ENCODE measurements at regions not wholly inside any gene's neighbourhood (a gene's known extent, or its start where the extent isn't known, plus 50 kb on each side); places are given as distances from the start of the nearest gene placed in this dataset.
"Not testable (repeated sequence)": the region's sequence is repeated elsewhere in the genome, so short reads cannot be mapped to it uniquely, and the experiment has no call there.

DNA sequence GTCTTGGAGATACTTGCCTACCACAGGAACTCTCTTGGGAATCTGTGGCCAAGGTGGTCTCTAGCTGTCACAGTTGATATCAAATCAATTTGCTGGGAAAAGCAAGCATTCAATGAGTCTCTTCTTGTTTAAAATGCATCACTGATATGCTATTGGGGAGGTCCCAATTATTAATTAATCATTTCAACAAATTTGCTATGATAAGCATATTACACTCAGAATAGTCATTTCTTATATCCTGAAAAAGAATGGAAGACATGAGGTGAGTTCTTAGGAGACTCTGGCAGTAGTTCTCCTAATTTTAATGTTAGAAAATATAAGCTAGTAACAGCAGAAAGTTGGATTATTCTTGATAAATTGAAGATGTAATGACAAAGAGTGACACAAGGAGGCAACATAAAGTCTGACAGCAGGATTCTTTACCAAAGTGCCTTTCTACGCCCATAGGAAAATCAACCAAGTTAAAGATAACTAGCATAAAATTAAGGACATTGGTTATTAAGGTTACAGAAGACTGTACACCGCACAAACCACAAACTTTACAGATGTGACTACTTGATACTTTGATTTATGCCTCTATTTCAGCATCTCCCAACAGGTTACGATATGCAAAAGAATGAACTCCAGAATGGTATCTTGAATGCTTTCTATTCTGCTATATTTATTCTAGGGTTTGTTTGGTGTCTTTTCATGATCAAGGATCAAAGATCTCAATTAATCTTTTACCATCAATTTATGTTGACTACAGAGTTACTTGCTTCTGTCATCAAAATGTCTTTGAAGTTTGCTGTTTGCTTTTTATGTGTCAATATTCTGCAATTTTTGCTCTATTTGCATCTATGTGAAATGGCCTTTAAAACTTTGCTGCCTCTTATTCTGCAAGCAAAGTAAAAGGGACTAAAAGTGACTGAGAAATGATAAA lies 349.6 kb upstream of the CLEC14A start:
- CTCF ChIA-PET, result no interaction called here
- intact Hi-C loops (cut with micrococcal nuclease; ENCODE audit: unreplicated experiment) (no loop called here), in situ Hi-C loops (cut with HindIII; ENCODE audit: low pct_unique_long_range_greater_than_20kb, low sequenced_read_pairs) (no loop called here)
- no peaks in the 10 kb centered on the region for H3K36me3 ChIP-seq (ENCODE audit: control insufficient read depth, insufficient read depth, low read length)
- H3K27me3 ChIP-seq (ENCODE audit: control insufficient read depth, insufficient read depth, low read length), result no peaks in the 10 kb centered on the region
- no peak overlapping the region for H3K4me3 ChIP-seq (ENCODE audit: low read depth in 2 of 2, low read length in 2 of 2)
- ATAC-seq, result no peak
- no peaks in the 10 kb centered on the region for H3K4me1 ChIP-seq (ENCODE audit: control insufficient read depth, insufficient read depth, low read length)
- POLR2A ChIA-PET, result no interaction called here
- TF ChIP-seq POLR2AphosphoS5 (IDR thresholded peaks at IDR 0.05; ENCODE audit: low read depth, low read length), result no peak
- TF ChIP-seq, protein P1, sequence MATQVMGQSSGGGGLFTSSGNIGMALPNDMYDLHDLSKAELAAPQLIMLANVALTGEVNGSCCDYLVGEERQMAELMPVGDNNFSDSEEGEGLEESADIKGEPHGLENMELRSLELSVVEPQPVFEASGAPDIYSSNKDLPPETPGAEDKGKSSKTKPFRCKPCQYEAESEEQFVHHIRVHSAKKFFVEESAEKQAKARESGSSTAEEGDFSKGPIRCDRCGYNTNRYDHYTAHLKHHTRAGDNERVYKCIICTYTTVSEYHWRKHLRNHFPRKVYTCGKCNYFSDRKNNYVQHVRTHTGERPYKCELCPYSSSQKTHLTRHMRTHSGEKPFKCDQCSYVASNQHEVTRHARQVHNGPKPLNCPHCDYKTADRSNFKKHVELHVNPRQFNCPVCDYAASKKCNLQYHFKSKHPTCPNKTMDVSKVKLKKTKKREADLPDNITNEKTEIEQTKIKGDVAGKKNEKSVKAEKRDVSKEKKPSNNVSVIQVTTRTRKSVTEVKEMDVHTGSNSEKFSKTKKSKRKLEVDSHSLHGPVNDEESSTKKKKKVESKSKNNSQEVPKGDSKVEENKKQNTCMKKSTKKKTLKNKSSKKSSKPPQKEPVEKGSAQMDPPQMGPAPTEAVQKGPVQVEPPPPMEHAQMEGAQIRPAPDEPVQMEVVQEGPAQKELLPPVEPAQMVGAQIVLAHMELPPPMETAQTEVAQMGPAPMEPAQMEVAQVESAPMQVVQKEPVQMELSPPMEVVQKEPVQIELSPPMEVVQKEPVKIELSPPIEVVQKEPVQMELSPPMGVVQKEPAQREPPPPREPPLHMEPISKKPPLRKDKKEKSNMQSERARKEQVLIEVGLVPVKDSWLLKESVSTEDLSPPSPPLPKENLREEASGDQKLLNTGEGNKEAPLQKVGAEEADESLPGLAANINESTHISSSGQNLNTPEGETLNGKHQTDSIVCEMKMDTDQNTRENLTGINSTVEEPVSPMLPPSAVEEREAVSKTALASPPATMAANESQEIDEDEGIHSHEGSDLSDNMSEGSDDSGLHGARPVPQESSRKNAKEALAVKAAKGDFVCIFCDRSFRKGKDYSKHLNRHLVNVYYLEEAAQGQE (IDR thresholded peaks at IDR 0.05; ENCODE audit: insufficient read depth in 1 of 2, low read depth in 2 of 2, low read length in 1 of 2), result no peak
- TF ChIP-seq SIN3A (IDR thresholded peaks at IDR 0.05; ENCODE audit: borderline replicate concordance, insufficient read depth, low read depth, low read length), result no peak
- TF ChIP-seq, protein P2, sequence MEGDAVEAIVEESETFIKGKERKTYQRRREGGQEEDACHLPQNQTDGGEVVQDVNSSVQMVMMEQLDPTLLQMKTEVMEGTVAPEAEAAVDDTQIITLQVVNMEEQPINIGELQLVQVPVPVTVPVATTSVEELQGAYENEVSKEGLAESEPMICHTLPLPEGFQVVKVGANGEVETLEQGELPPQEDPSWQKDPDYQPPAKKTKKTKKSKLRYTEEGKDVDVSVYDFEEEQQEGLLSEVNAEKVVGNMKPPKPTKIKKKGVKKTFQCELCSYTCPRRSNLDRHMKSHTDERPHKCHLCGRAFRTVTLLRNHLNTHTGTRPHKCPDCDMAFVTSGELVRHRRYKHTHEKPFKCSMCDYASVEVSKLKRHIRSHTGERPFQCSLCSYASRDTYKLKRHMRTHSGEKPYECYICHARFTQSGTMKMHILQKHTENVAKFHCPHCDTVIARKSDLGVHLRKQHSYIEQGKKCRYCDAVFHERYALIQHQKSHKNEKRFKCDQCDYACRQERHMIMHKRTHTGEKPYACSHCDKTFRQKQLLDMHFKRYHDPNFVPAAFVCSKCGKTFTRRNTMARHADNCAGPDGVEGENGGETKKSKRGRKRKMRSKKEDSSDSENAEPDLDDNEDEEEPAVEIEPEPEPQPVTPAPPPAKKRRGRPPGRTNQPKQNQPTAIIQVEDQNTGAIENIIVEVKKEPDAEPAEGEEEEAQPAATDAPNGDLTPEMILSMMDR (IDR thresholded peaks at IDR 0.05), result no peak
- TF ChIP-seq TCF7L2 (IDR thresholded peaks at IDR 0.05; ENCODE audit: low read depth, low read length), result no peak
- no peak for DNase-seq (ENCODE audit: low read depth, low spot score)
- no TSS peak for BruUV-seq (replicated peaks)
- no peaks in the 10 kb centered on the region for H3K9me3 ChIP-seq (ENCODE audit: control insufficient read depth, insufficient read depth, low read depth, low read length)
- no peak overlapping the region for H3K27ac ChIP-seq (ENCODE audit: low read length)

DNA sequence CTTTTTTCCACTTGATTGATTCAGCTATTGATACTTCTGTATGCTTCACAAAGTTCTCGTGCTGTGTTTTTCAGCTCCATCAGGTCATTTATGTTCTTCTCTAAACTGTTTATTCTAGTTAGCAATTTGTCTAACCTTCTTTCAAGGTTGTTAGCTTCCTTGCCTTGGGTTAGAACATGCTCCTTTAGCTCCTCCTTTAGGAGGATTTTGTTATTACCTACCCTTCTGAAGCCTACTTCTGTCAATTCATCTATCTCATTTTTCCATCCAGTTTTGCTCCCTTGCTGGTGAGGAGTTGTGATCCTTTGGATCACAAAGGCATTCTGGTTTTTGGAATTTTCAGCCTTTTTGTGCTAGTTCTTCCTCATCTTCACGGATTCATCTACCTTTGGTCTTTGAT lies 344.7 kb upstream of the CLEC14A start:
- ATAC-seq; POLR2A ChIA-PET; H3K4me1 ChIP-seq (ENCODE audit: control insufficient read depth, insufficient read depth, low read length); DNase-seq (ENCODE audit: low read depth, low spot score); H3K4me3 ChIP-seq (ENCODE audit: low read depth in 2 of 2, low read length in 2 of 2); H3K9me3 ChIP-seq (ENCODE audit: control insufficient read depth, insufficient read depth, low read depth, low read length); H3K27ac ChIP-seq (ENCODE audit: low read length); intact Hi-C loops (cut with micrococcal nuclease; ENCODE audit: unreplicated experiment); in situ Hi-C loops (cut with HindIII; ENCODE audit: low pct_unique_long_range_greater_than_20kb, low sequenced_read_pairs); BruUV-seq (replicated peaks); CTCF ChIA-PET; H3K27me3 ChIP-seq (ENCODE audit: control insufficient read depth, insufficient read depth, low read length); H3K36me3 ChIP-seq (ENCODE audit: control insufficient read depth, insufficient read depth, low read length): not testable (repeated sequence)

DNA sequence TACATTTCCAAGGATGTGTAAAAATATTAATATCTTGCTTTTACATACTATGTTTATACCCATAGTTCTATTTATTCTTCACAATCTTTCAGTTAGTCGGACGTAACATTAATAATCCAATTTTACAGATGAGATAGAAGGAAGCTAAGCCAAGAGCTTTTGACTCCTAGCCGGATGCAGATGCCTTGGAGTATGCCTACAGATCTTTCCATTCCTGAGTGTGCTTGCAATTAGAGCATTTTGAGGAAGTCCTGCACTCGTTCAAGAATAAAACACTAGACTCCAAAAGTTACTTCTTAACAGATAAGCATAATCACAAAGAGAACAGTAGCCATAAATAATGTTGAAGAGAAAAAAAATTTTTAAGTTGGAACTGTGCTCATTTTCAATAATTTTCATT lies 337.6 kb upstream of the CLEC14A start:
- H3K27ac ChIP-seq (ENCODE audit: low read length), result no peak overlapping the region
- H3K27me3 ChIP-seq (ENCODE audit: control insufficient read depth, insufficient read depth, low read length), result no peaks in the 10 kb centered on the region
- no peaks in the 10 kb centered on the region for H3K36me3 ChIP-seq (ENCODE audit: control insufficient read depth, insufficient read depth, low read length)
- no peaks in the 10 kb centered on the region for H3K4me1 ChIP-seq (ENCODE audit: control insufficient read depth, insufficient read depth, low read length)
- TF ChIP-seq, protein P1 (IDR thresholded peaks at IDR 0.05; ENCODE audit: insufficient read depth in 1 of 2, low read depth in 2 of 2, low read length in 1 of 2), result no peak
- TF ChIP-seq SIN3A (IDR thresholded peaks at IDR 0.05; ENCODE audit: borderline replicate concordance, insufficient read depth, low read depth, low read length) (no peak), TCF7L2 (IDR thresholded peaks at IDR 0.05; ENCODE audit: low read depth, low read length) (no peak), POLR2AphosphoS5 (IDR thresholded peaks at IDR 0.05; ENCODE audit: low read depth, low read length) (no peak)
- TF ChIP-seq, protein P2 (IDR thresholded peaks at IDR 0.05), result no peak
- in situ Hi-C loops (cut with HindIII; ENCODE audit: low pct_unique_long_range_greater_than_20kb, low sequenced_read_pairs) (no loop called here), intact Hi-C loops (cut with micrococcal nuclease; ENCODE audit: unreplicated experiment) (no loop called here)
- H3K4me3 ChIP-seq (ENCODE audit: low read depth in 2 of 2, low read length in 2 of 2), result no peak overlapping the region
- BruUV-seq (replicated peaks), result no TSS peak
- DNase-seq (ENCODE audit: low read depth, low spot score), result no peak
- ChIA-PET CTCF (no interaction called here), POLR2A (no interaction called here)
- no peaks in the 10 kb centered on the region for H3K9me3 ChIP-seq (ENCODE audit: control insufficient read depth, insufficient read depth, low read depth, low read length)
- ATAC-seq, result no peak

All from Panc1 (cell line).